B cell (primary cell): ENCODE measurements at regions not wholly inside any gene's neighbourhood (a gene's known extent, or its start where the extent isn't known, plus 50 kb on each side); places are given as distances from the start of the nearest gene placed in this dataset.

ENCODE experiments used
- ATAC-seq: fragments of 200-7000 bp; cut with Tn5 transposase; one replicate; pipeline ENCODE4 v1.10.0; 2021; ENCODE audit warnings: low read depth, mild to moderate bottlenecking, moderate number of reproducible peaks, moderate library complexity
- CTCF ChIA-PET: fragments of 350-600 bp; sonication (Branson Sonifier 250); formaldehyde crosslinking; loops from one replicate; lab custom pipeline; 2021; ENCODE audit warnings: antibody characterized with exemption, inconsistent platforms; lab: Charles Lee
- POLR2A ChIA-PET: fragments of 350-600 bp; sonication (Branson Sonifier 250); formaldehyde crosslinking; loops from one replicate; lab custom pipeline; 2021; ENCODE audit warnings: antibody characterized with exemption; lab: Charles Lee
- DNase-seq: peaks from one replicate; pipeline ENCODE4 v3.0.0; 2013
- H2AFZ ChIP-seq: 2 replicates; pipeline ENCODE4 v1.6.1; 2012; ENCODE audit warnings: mild to moderate bottlenecking, low read depth, low read length; ENCODE audit not compliant: insufficient read depth, poor library complexity, severe bottlenecking
- H3K27ac ChIP-seq, 2 donors: 1 replicate in 1 of 2; 2 replicates in 1 of 2; pipeline ENCODE4 v1.5.1; 2012 to 2013; ENCODE audit warnings: low read length in 2 of 2, mild to moderate bottlenecking in 2 of 2, moderate library complexity in 1 of 2
- H3K27me3 ChIP-seq, 4 experiments: fragments of 200-600 bp in 1 of 4; sonication (generic) in 1 of 4; replicated peaks in 1 of 4; 1 replicate in 2 of 4; 2 replicates in 2 of 4; pipeline versions ENCODE4 v1.6.1 to v1.7.0; 2013 to 2016; ENCODE audit warnings: low read length in 3 of 4, mild to moderate bottlenecking in 2 of 4, mixed read lengths in 1 of 4, moderate library complexity in 1 of 4; ENCODE audit not compliant: insufficient read depth in 4 of 4, control insufficient read depth in 3 of 4; ENCODE audit errors: control extremely low read depth in 1 of 4
- H3K36me3 ChIP-seq, 2 experiments: replicated peaks in 1 of 2; 1 replicate in 1 of 2; 2 replicates in 1 of 2; pipeline versions ENCODE4 v1.6.1 to v1.7.1; 2013; ENCODE audit warnings: low read length in 1 of 2; ENCODE audit not compliant: insufficient read depth in 2 of 2, control insufficient read depth in 1 of 2; ENCODE audit errors: control extremely low read depth in 1 of 2, extremely low read depth in 1 of 2
- H3K4me1 ChIP-seq, 2 donors: fragments of 200-600 bp in 1 of 2; sonication (generic) in 1 of 2; 1 replicate in 1 of 2; 2 replicates in 1 of 2; pipeline versions ENCODE4 v1.5.1 to v1.6.1; 2013 to 2017; ENCODE audit warnings: low read length in 2 of 2; ENCODE audit not compliant: control insufficient read depth in 2 of 2, insufficient read depth in 2 of 2
- H3K4me2 ChIP-seq: replicated peaks from 2 replicates; pipeline ENCODE3; 2012; ENCODE audit warnings: mild to moderate bottlenecking, low read depth, low read length; ENCODE audit not compliant: poor library complexity, severe bottlenecking
- H3K4me3 ChIP-seq, 5 experiments: fragments of 200-600 bp in 1 of 5; sonication (generic) in 1 of 5; 1 replicate in 3 of 5; 2 replicates in 2 of 5; pipeline versions ENCODE4 v1.5.1 to v1.7.0; 2011 to 2016; ENCODE audit warnings: low read length in 4 of 5, mild to moderate bottlenecking in 4 of 5, low read depth in 2 of 5, control low read depth in 1 of 5, moderate library complexity in 1 of 5; ENCODE audit not compliant: insufficient read depth in 1 of 5; ENCODE audit errors: control extremely low read depth in 1 of 5, extremely low read depth in 1 of 5
- H3K79me2 ChIP-seq: fragments of 200-600 bp; sonication (generic); one replicate; pipeline ENCODE4 v1.6.0; 2016; ENCODE audit warnings: low read length; ENCODE audit not compliant: control insufficient read depth, insufficient read depth
- H3K9ac ChIP-seq: fragments of 200-600 bp; sonication (generic); 2 replicates; pipeline ENCODE4 v1.6.1; 2017; ENCODE audit warnings: mild to moderate bottlenecking, low read length, moderate library complexity
- H3K9me3 ChIP-seq, 3 donors: one replicate each; pipeline versions ENCODE4 v1.6.1 to v1.7.1; 2013; ENCODE audit warnings: low read length in 2 of 3; ENCODE audit not compliant: control insufficient read depth in 2 of 3, insufficient read depth in 1 of 3; ENCODE audit errors: control extremely low read depth in 1 of 3
- H4K20me1 ChIP-seq: 2 replicates; pipeline ENCODE4 v1.6.0; 2012; ENCODE audit warnings: mild to moderate bottlenecking, low read length; ENCODE audit not compliant: insufficient read depth, control insufficient read depth, poor library complexity, severe bottlenecking
- H3K27ac Mint-ChIP-seq: one replicate; pipeline ENCODE4 v1.8.0; 2021; ENCODE audit warnings: mixed read lengths
- H3K27me3 Mint-ChIP-seq: one replicate; pipeline ENCODE4 v1.8.0; 2021; ENCODE audit warnings: mixed read lengths
- H3K4me1 Mint-ChIP-seq: one replicate; pipeline ENCODE4 v1.8.0; 2021; ENCODE audit warnings: mixed read lengths
- H3K4me3 Mint-ChIP-seq: one replicate; pipeline ENCODE4 v1.8.0; 2021; ENCODE audit warnings: mixed read lengths
- H3K9me3 Mint-ChIP-seq: one replicate; pipeline ENCODE4 v1.8.0; 2022; ENCODE audit warnings: mixed read lengths; ENCODE audit not compliant: insufficient read depth
- CTCF ChIP-seq: fragments of 200-600 bp; IDR thresholded peaks from one replicate; pipeline ENCODE4 v1.8.0; 2022; ENCODE audit warnings: antibody characterized with exemption, mild to moderate bottlenecking
- EZH2 ChIP-seq: IDR thresholded peaks from 2 replicates; pipeline ENCODE4 v1.6.1; 2012; ENCODE audit warnings: borderline replicate concordance, low read depth, mild to moderate bottlenecking, moderate library complexity, low read length; ENCODE audit not compliant: insufficient read depth, poor library complexity, severe bottlenecking
- WGBS: methylation state at CpG from one replicate; pipeline ENCODE4 v1.1.5; 2013; ENCODE audit warnings: missing lambda C conversion rate; ENCODE audit not compliant: insufficient coverage; 5-methylcytosine and 5-hydroxymethylcytosine counted together
- intact Hi-C: fragments of 100-400 bp; cut with micrococcal nuclease; formaldehyde crosslinking; loops from one replicate; pipeline ENCODE4 v1.10.0; 2022

GRCh38 chr16:63512910-63513309 lies 1476.7 kb upstream of the CDH8 start:
- no peaks in the 10 kb centered on the region for H3K4me1 Mint-ChIP-seq
- H2AFZ ChIP-seq: no peak overlapping the region
- no peaks in the 10 kb centered on the region for H3K9me3 ChIP-seq
- H3K27ac ChIP-seq: no peak overlapping the region
- no peak overlapping the region for H3K27ac Mint-ChIP-seq
- H3K4me3 ChIP-seq: no peak overlapping the region
- no peak overlapping the region for H3K9ac ChIP-seq
- H3K4me1 ChIP-seq: no peaks in the 10 kb centered on the region
- POLR2A ChIA-PET: no interaction called here
- H3K79me2 ChIP-seq: no peaks in the 10 kb centered on the region
- H4K20me1 ChIP-seq: no peaks in the 10 kb centered on the region
- H3K9me3 Mint-ChIP-seq: peaks cover 3% of the 10 kb centered on the region
- no peak overlapping the region for H3K4me3 Mint-ChIP-seq
- TF ChIP-seq EZH2 (no peak), CTCF (no peak)
- DNase-seq (no peak), ATAC-seq (no peak)
- no CpG with 5 or more reads among the region's 1 CpG for WGBS
- no peaks in the 10 kb centered on the region for H3K27me3 ChIP-seq
- CTCF ChIA-PET: no interaction called here
- intact Hi-C loops: no loop called here
- no peaks in the 10 kb centered on the region for H3K36me3 ChIP-seq
- H3K27me3 Mint-ChIP-seq: no peaks in the 10 kb centered on the region
- H3K4me2 ChIP-seq: no peak overlapping the region

- Mint-ChIP-seq H3K4me3 (no peak overlapping the region), H3K4me1 (no peaks in the 10 kb centered on the region), H3K9me3 (no peaks in the 10 kb centered on the region), H3K27me3 (no peaks in the 10 kb centered on the region), H3K27ac (no peak overlapping the region)
- no peak overlapping the region for H2AFZ ChIP-seq
- H3K4me2 ChIP-seq: no peak overlapping the region
- H3K9me3 ChIP-seq: no peaks in the 10 kb centered on the region
- no peak overlapping the region for H3K9ac ChIP-seq
- ChIA-PET CTCF (no interaction called here), POLR2A (no interaction called here)
- no peaks in the 10 kb centered on the region for H3K4me1 ChIP-seq
- no peak overlapping the region for H3K27ac ChIP-seq
- ATAC-seq: no peak
- no peak overlapping the region for H3K4me3 ChIP-seq
- no peak for DNase-seq
- intact Hi-C loops: no loop called here
- H3K27me3 ChIP-seq: no peaks in the 10 kb centered on the region
- no peaks in the 10 kb centered on the region for H3K79me2 ChIP-seq
- TF ChIP-seq EZH2 (no peak), CTCF (no peak)
- H4K20me1 ChIP-seq: no peaks in the 10 kb centered on the region
- H3K36me3 ChIP-seq: no peaks in the 10 kb centered on the region
- 100% methylated on average over 1 of the region's 2 CpGs for WGBS
Observed at GRCh38 chr16:63497408-63497807, 1461.2 kb upstream of the CDH8 start.
